T-cell (primary cell): ENCODE measurements at regions not wholly inside any gene's neighbourhood (a gene's known extent, or its start where the extent isn't known, plus 50 kb on each side); places are given as distances from the start of the nearest gene placed in this dataset.

Source experiments
- ATAC-seq, 4 experiments: fragments of 200-7000 bp in 3 of 4; fragments of 150-1000 bp in 1 of 4; cut with Tn5 transposase; replicated peaks in 1 of 4; 1 replicate in 3 of 4; 2 replicates in 1 of 4; pipeline ENCODE4 v1.10.0; 2021; ENCODE audit warnings: moderate library complexity in 3 of 4, mild to moderate bottlenecking in 2 of 4, moderate number of reproducible peaks in 1 of 4
- CTCF ChIA-PET, 2 donors: fragments of 300-600 bp; sonication (Branson Sonifier 250); formaldehyde crosslinking; loops; one replicate each; lab custom pipeline; 2022; ENCODE audit warnings: antibody characterized with exemption in 2 of 2; lab: Charles Lee
- POLR2A ChIA-PET, 2 donors: fragments of 300-600 bp; sonication (Branson Sonifier 250); formaldehyde crosslinking; loops; one replicate each; lab custom pipeline; 2022; ENCODE audit warnings: antibody characterized with exemption in 2 of 2; lab: Charles Lee
- DNase-seq, 35 experiments: peaks; one replicate each; pipeline versions ENCODE4 v3.0.0 to v3.0.0-alpha.2; 2013 to 2023
- H3K27ac ChIP-seq: one replicate; pipeline ENCODE4 v1.5.1; 2013; ENCODE audit warnings: low read length
- H3K27me3 ChIP-seq, 2 experiments: replicated peaks in 1 of 2; 1 replicate in 1 of 2; 2 replicates in 1 of 2; pipeline versions ENCODE4 v1.6.1 to v1.7.0; 2013; ENCODE audit warnings: low read length in 1 of 2, mixed read lengths in 1 of 2; ENCODE audit not compliant: control insufficient read depth in 2 of 2, insufficient read depth in 2 of 2; ENCODE audit errors: extremely low read depth in 1 of 2
- H3K36me3 ChIP-seq, 2 donors: 1 replicate in 1 of 2; 2 replicates in 1 of 2; pipeline versions ENCODE4 v1.6.1 to v1.7.0; 2013; ENCODE audit warnings: low read length in 1 of 2; ENCODE audit not compliant: control insufficient read depth in 2 of 2, insufficient read depth in 1 of 2; ENCODE audit errors: extremely low read depth in 1 of 2
- H3K4me1 ChIP-seq, 2 experiments: 1 replicate in 1 of 2; 2 replicates in 1 of 2; pipeline versions ENCODE4 v1.6.1 to v1.7.0; 2013; ENCODE audit warnings: low read length in 2 of 2, mixed read lengths in 1 of 2; ENCODE audit not compliant: insufficient read depth in 2 of 2, control insufficient read depth in 1 of 2; ENCODE audit errors: extremely low read depth in 1 of 2
- H3K4me3 ChIP-seq, 2 donors: 1 replicate in 1 of 2; 2 replicates in 1 of 2; pipeline versions ENCODE4 v1.5.1 to v1.7.0; 2013; ENCODE audit warnings: mild to moderate bottlenecking in 2 of 2, low read length in 1 of 2, moderate library complexity in 1 of 2; ENCODE audit not compliant: control insufficient read depth in 1 of 2; ENCODE audit errors: extremely low read depth in 1 of 2
- H3K9me3 ChIP-seq: 2 replicates; pipeline ENCODE4 v1.7.0; 2013
- H3K27ac Mint-ChIP-seq, 2 donors: one replicate each; pipeline ENCODE4 v1.8.0; 2020 to 2021; ENCODE audit warnings: mild to moderate bottlenecking in 2 of 2, mixed read lengths in 2 of 2
- H3K27me3 Mint-ChIP-seq, 2 donors: one replicate each; pipeline ENCODE4 v1.8.0; 2021 to 2022; ENCODE audit warnings: mixed read lengths in 2 of 2
- H3K36me3 Mint-ChIP-seq: one replicate; pipeline ENCODE4 v1.8.0; 2021; ENCODE audit warnings: mixed read lengths
- H3K4me1 Mint-ChIP-seq, 3 donors: one replicate each; pipeline ENCODE4 v1.8.0; 2020 to 2022; ENCODE audit warnings: mixed read lengths in 3 of 3, mild to moderate bottlenecking in 1 of 3
- H3K4me3 Mint-ChIP-seq, 3 donors: one replicate each; pipeline ENCODE4 v1.8.0; 2020 to 2022; ENCODE audit warnings: mild to moderate bottlenecking in 3 of 3, mixed read lengths in 3 of 3, moderate library complexity in 3 of 3
- H3K9me3 Mint-ChIP-seq, 3 donors: one replicate each; pipeline ENCODE4 v1.8.0; 2020 to 2022; ENCODE audit warnings: mixed read lengths in 3 of 3
- WGBS: methylation state at CpG from one replicate; pipeline ENCODE4 v1.1.5; 2013; ENCODE audit warnings: missing lambda C conversion rate; ENCODE audit not compliant: insufficient coverage; 5-methylcytosine and 5-hydroxymethylcytosine counted together

DNA sequence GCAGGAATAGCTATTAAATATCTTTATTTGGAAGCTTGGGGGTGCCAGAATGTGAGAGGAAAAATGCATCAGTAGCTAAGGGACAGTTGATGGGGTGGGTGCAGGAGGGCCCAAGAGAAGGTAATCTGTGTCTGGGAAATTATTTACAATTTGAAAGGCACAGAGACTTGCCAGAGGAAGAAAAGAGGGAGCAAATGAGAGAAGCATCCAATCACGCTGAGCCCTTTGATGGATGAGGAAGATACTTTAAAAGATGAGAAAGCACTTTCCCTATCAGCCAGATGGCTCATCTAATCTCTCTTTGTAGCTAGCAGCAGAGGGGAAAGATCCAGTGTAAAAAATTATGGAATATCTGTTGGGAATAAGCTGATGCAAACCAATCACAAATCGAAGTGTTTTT, 57.0 kb upstream of the ABCA1 start:
- ChIA-PET CTCF (interaction anchor here (0.6 to 1.0 kb wide), 3 partner anchors 9 to 143 kb away, joined by 4 to 6 read pairs (median 5); no protein-coding TSS in a partner anchor), POLR2A (interaction anchor here in 1 of 2 donors (0.6 kb wide), 2 partner anchors 17 to 145 kb away, joined by 4 to 10 read pairs; no protein-coding TSS in a partner anchor)
- ATAC-seq: peak in 1 of 4 experiments; percentile 26
- H3K4me1 Mint-ChIP-seq: peaks cover 9 to 30% (median 28%) of the 10 kb centered on the region in 3 donors
- H3K27ac ChIP-seq: no peak overlapping the region
- peaks cover 0 to 4% of the 10 kb centered on the region in 2 donors for H3K27me3 Mint-ChIP-seq
- H3K9me3 ChIP-seq: no peaks in the 10 kb centered on the region
- H3K36me3 ChIP-seq: no peaks in the 10 kb centered on the region
- no peaks in the 10 kb centered on the region for H3K36me3 Mint-ChIP-seq
- no CpG with 5 or more reads among the region's 2 CpGs for WGBS
- no peak overlapping the region for H3K4me3 ChIP-seq
- H3K4me1 ChIP-seq: peaks cover 0 to under 1% of the 10 kb centered on the region in 2 experiments
- peak overlapping the region in 1 of 3 donors; percentile 1 for H3K4me3 Mint-ChIP-seq
- H3K9me3 Mint-ChIP-seq: no peaks in the 10 kb centered on the region
- DNase-seq: no peak
- peak overlapping the region in 1 of 2 donors; percentile 30 for H3K27ac Mint-ChIP-seq
- no peaks in the 10 kb centered on the region for H3K27me3 ChIP-seq

DNA sequence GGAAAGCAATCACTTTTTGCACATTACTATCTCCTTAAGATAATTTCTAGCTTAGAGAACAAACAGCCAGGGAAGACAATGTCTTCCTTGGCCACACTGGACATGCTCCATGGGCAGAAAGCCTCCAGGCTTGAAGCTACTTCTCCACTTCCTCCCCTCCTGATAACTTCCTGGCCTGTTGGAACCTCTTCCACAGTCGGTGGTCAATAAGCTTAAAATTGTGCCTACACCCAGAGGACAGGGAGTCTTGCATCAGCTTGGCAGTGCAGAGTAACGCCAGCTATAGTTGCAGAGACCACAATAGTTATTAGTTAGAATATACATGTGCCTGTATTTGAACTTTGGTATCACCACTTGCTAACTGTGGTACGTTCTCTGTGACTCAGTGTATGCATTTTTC, 58.1 kb upstream of the ABCA1 start:
- ATAC-seq (no peak), DNase-seq (no peak)
- no peaks in the 10 kb centered on the region for H3K27me3 ChIP-seq
- H3K9me3 Mint-ChIP-seq: no peaks in the 10 kb centered on the region
- peaks cover 16 to 39% (median 35%) of the 10 kb centered on the region in 3 donors for H3K4me1 Mint-ChIP-seq
- no peak overlapping the region for H3K4me3 ChIP-seq
- WGBS: 77% methylated on average over 2 of the region's 3 CpGs
- ChIA-PET CTCF (interaction anchor here (0.7 to 1.0 kb wide), 2 partner anchors 11 to 142 kb away, joined by 3 to 6 read pairs; no protein-coding TSS in a partner anchor), POLR2A (no interaction called here)
- no peaks in the 10 kb centered on the region for H3K36me3 ChIP-seq
- peaks cover 6 to 11% of the 10 kb centered on the region in 2 experiments for H3K4me1 ChIP-seq
- H3K4me3 Mint-ChIP-seq: no peak overlapping the region
- no peaks in the 10 kb centered on the region for H3K36me3 Mint-ChIP-seq
- no peaks in the 10 kb centered on the region for H3K9me3 ChIP-seq
- H3K27me3 Mint-ChIP-seq: peaks cover 0 to 4% of the 10 kb centered on the region in 2 donors
- no peak overlapping the region for H3K27ac Mint-ChIP-seq
- H3K27ac ChIP-seq: no peak overlapping the region

DNA sequence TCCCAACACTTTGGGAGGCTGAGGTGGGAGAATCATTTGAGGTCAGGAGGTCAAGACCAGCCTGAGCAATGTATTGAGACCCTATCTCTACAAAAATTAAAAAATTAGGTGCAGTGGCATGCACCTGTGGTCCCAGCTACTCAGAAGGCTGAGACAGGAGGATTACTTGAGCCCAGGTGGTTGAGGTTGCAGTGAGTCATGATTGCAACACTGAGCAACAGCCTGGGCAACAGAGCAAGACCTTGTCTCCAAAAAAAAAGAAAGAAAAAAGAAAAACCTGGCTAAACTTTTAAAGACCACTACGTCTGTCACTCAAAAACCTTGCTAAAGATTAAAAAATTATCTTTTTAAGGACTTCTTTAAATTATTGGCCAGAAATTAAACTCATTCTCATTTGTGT, 59.8 kb upstream of the ABCA1 start:
- DNase-seq (no peak), ATAC-seq (no peak)
- peaks cover 10 to 26% of the 10 kb centered on the region in 2 experiments for H3K4me1 ChIP-seq
- H3K36me3 Mint-ChIP-seq: no peaks in the 10 kb centered on the region
- peaks cover 0 to 3% of the 10 kb centered on the region in 2 experiments for H3K27me3 ChIP-seq
- ChIA-PET POLR2A (no interaction called here), CTCF (no interaction called here)
- no CpG with 5 or more reads among the region's 1 CpG for whole genome bisulfite sequencing
- H3K27ac Mint-ChIP-seq: no peak overlapping the region
- no peaks in the 10 kb centered on the region for H3K9me3 ChIP-seq
- H3K9me3 Mint-ChIP-seq: no peaks in the 10 kb centered on the region
- H3K27ac ChIP-seq: no peak overlapping the region
- H3K4me3 ChIP-seq: no peak overlapping the region
- peaks cover 29 to 51% (median 46%) of the 10 kb centered on the region in 3 donors for H3K4me1 Mint-ChIP-seq
- no peaks in the 10 kb centered on the region for H3K36me3 ChIP-seq
- H3K27me3 Mint-ChIP-seq: peaks cover 0 to 4% of the 10 kb centered on the region in 2 donors
- H3K4me3 Mint-ChIP-seq: no peak overlapping the region

DNA sequence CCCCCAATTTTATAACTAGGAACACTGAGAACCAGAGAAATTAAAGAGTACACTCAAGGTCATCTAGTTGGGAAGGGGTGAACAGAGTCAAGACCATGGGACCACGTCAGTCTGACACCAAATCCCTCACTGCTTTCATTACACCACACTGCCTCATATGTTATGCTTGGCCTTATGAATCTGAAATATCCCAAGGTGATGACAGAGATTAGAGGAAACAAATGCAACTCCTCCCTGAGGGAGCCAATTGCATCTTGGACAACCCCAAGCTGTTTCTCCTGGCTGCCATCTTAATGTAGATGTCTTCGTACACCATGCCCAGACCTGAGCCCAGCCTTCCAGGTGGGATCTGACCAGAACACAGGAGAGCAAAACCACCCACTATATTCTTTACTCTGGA, 60.6 kb upstream of the ABCA1 start:
- H3K27ac Mint-ChIP-seq: no peak overlapping the region
- no peaks in the 10 kb centered on the region for H3K9me3 Mint-ChIP-seq
- H3K4me1 Mint-ChIP-seq: peaks cover 37 to 55% (median 48%) of the 10 kb centered on the region in 3 donors
- ATAC-seq (no peak), DNase-seq (no peak)
- H3K9me3 ChIP-seq: no peaks in the 10 kb centered on the region
- H3K27me3 Mint-ChIP-seq: peaks cover 0 to 4% of the 10 kb centered on the region in 2 donors
- no peak overlapping the region for H3K4me3 ChIP-seq
- peaks cover 0 to 5% of the 10 kb centered on the region in 2 experiments for H3K27me3 ChIP-seq
- no peaks in the 10 kb centered on the region for H3K36me3 Mint-ChIP-seq
- H3K27ac ChIP-seq: no peak overlapping the region
- H3K4me3 Mint-ChIP-seq: no peak overlapping the region
- no CpG with 5 or more reads among the region's 2 CpGs for WGBS
- ChIA-PET CTCF (interaction anchor here in 1 of 2 donors (0.5 kb wide), 1 partner anchor 427 kb away, joined by 3 read pairs; no protein-coding TSS in a partner anchor), POLR2A (no interaction called here)
- H3K4me1 ChIP-seq: peaks cover 13 to 34% of the 10 kb centered on the region in 2 experiments
- H3K36me3 ChIP-seq: no peaks in the 10 kb centered on the region

DNA sequence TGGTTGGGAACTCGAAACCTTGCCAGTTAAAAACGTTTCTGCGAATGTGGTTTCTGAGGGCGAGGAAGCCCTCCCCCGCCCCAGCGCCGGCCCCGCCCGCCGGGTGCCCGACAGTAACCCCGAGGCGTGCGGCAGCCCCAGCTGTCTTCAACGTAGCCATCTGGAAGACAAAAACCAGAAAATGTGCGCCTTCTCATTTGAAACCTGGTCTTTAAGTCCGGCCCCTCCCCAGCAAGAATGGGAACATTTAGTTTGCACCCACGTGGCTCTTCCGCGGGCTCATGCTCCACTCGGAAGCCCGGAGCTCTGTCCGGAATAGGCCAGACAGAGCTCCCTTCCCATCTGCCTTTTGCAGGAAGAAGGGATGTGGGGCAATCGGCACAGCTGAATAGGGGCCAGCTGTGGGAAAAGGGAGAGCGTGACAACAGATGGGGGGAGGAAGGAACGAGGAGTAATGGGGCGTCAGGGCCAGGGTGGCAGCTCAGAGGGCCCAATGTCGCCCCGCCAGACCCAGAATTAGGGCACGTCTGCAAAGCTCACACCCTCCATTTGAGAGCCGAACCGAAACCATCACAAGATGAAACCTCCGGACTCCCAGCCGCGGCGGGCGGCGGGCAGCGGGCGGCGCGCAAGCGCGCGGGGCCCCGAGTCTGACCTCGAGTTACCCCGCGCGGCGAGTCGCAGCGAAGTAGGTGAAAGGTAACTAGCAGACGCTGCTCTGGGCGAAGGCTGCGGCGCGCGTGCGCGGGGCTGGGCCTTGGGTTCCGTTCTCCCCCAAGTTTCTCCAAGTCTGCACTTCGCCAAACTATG, 63.4 kb upstream of the ABCA1 start:
- no peaks in the 10 kb centered on the region for H3K36me3 Mint-ChIP-seq
- ATAC-seq (peak; percentile 83 to 88 (median 87)), DNase-seq (peak; percentile 49 to 92 (median 84))
- CTCF ChIA-PET: interaction anchor here (0.7 to 1.6 kb wide), 5 partner anchors 23 to 254 kb away, joined by 3 to 8 read pairs (median 4); partner anchors contain the start of gene SLC44A1 (in 1 of the 2)
- WGBS: under 1% methylated on average over 57 of the region's 63 CpGs
- peak overlapping the region; percentile 91 for H3K27ac ChIP-seq
- H3K4me3 Mint-ChIP-seq: peak overlapping the region; percentile 81 to 90 (median 82)
- no peaks in the 10 kb centered on the region for H3K9me3 ChIP-seq
- H3K4me3 ChIP-seq: peak overlapping the region; percentile 58 to 95
- H3K27ac Mint-ChIP-seq: peak overlapping the region in 1 of 2 donors; percentile 44
- H3K27me3 ChIP-seq: peaks cover 0 to 8% of the 10 kb centered on the region in 2 experiments
- POLR2A ChIA-PET: interaction anchor here (0.6 to 1.2 kb wide), 4 partner anchors 23 to 898 kb away, joined by 3 to 16 read pairs (median 4); no protein-coding TSS in a partner anchor
- H3K36me3 ChIP-seq: no peaks in the 10 kb centered on the region
- peaks cover 0 to 2% of the 10 kb centered on the region in 2 donors for H3K27me3 Mint-ChIP-seq
- no peaks in the 10 kb centered on the region for H3K9me3 Mint-ChIP-seq
- peaks cover 32 to 37% (median 33%) of the 10 kb centered on the region in 3 donors for H3K4me1 Mint-ChIP-seq
- peaks cover 13 to 38% of the 10 kb centered on the region in 2 experiments for H3K4me1 ChIP-seq

DNA sequence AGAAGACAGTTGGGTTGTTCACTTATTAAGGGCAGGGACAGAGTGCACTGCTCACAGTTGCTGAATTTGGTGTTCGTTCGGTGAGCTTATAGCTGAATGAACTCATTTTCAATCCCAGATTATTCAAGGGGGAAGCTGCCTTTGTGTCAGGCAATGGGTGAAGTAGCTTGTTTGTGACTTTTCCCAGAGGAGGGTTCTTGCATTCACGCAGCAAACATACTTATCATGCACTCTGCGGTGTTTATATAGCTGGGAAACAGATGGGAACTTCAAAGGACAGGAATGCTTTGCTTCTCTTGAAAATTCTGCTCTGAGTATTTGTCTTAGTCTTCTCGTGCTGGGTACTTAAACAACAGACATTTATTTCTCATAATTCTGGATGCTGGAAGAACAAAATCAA, 64.7 kb upstream of the ABCA1 start:
- peaks cover 32 to 37% (median 33%) of the 10 kb centered on the region in 3 donors for H3K4me1 Mint-ChIP-seq
- Histone ChIP-seq H3K9me3 (no peaks in the 10 kb centered on the region), H3K27ac (no peak overlapping the region), H3K27me3 (peaks cover 0 to 8% of the 10 kb centered on the region in 2 experiments), H3K36me3 (no peaks in the 10 kb centered on the region), H3K4me3 (no peak overlapping the region), H3K4me1 (peaks cover 13 to 38% of the 10 kb centered on the region in 2 experiments)
- ATAC-seq (no peak), DNase-seq (no peak)
- ChIA-PET CTCF (no interaction called here), POLR2A (interaction anchor here in 1 of 2 donors (0.5 kb wide), 1 partner anchor 40 kb away, joined by 3 read pairs; no protein-coding TSS in a partner anchor)
- H3K36me3 Mint-ChIP-seq: no peaks in the 10 kb centered on the region
- no peaks in the 10 kb centered on the region for H3K9me3 Mint-ChIP-seq
- 80% methylated on average over 1 of the region's 5 CpGs for WGBS
- H3K4me3 Mint-ChIP-seq: peak overlapping the region; percentile 1 to 90 (median 82)
- no peak overlapping the region for H3K27ac Mint-ChIP-seq
- no peaks in the 10 kb centered on the region for H3K27me3 Mint-ChIP-seq
